ENCODE measurements at regions not wholly inside any gene's neighbourhood (a gene's known extent, or its start where the extent isn't known, plus 50 kb on each side); places are given as distances from the start of the nearest gene placed in this dataset.

DNA sequence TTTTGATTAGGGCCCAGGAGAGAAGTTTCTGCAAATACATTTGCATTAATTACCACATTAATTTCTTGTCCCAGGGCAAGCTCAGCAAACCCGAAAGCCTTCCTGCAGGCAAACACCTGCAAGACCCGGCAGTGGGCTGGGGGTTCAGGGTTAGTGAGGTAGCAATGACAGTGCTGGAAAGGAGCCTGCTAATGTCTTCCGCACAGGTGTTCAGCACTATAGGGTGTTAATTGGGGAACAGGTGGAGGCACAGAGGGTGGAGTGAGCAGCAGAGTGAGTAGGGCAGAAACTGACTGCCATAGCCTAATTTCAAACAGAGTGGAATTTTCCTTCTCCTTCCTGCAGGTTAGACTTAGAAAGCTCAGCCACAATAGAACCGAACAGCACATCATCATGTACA, 50.9 kb upstream of the UBASH3B start:
- Histone ChIP-seq H3K9me3 (ENCODE audit: control insufficient read depth in 2 of 2, low read length in 2 of 2) (no peaks in the 10 kb centered on the region), H3K36me3 (ENCODE audit: control insufficient read depth in 2 of 2, insufficient read depth in 2 of 2, low read length in 2 of 2) (no peaks in the 10 kb centered on the region), H3K4me3 (ENCODE audit: low read length in 2 of 2) (no peak overlapping the region), H3K9ac (ENCODE audit: low read depth in 1 of 2, low read length in 2 of 2) (no peak overlapping the region), H3K4me1 (ENCODE audit: control insufficient read depth in 2 of 2, insufficient read depth in 2 of 2, low read length in 2 of 2) (no peaks in the 10 kb centered on the region), H3K27me3 (ENCODE audit: control insufficient read depth in 2 of 2, insufficient read depth in 2 of 2, low read length in 2 of 2) (no peaks in the 10 kb centered on the region), H3K27ac (ENCODE audit: low read depth in 2 of 2, low read length in 2 of 2) (no peak overlapping the region)

DNA sequence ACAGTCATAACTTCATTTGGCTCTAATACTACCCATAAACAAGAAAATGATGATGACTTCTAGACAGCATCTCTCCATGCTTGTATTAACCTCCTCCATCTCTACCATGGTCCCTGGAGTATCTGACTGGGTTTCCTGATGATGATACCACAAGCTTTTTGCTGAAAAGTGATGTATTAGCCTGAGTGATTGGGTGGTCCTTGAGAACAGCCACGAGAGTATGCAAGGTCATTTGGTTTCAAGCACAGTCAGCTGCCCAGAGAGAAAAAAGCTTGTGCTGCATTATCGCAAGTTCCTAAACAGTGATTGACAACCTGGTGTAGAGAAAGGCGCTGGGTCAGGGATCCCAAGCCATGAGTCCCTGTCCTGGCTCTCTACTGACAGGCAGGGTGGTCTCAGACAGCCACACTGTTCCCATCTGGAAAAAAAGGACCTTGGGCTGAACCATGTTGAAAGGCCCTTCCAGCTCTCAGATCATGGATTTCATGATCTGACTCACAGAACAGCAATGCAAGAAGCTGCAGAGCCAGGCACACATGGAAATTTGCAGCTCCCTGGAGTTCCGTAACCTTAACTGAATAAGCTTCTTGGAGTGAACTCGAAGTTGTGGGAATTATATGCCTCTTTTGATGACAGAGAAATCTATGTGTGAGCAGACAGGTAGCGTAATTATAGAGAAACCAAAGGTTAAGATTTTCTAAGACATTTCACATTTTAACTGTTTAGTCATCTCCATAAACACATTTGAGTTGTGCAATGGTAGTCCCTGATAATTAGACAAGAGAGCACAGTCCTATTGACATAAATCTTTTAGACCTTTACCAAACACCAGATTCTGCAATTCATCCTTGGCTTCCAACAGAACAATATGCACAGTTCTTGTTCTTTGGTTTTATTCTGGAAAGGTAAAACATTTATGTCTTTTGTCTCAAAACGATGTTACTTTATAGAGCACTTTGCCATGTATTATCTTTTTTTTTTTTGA, 54.1 kb upstream of the UBASH3B start:
- Histone ChIP-seq H3K4me1 (ENCODE audit: control insufficient read depth in 2 of 2, insufficient read depth in 2 of 2, low read length in 2 of 2) (no peaks in the 10 kb centered on the region), H3K9me3 (ENCODE audit: control insufficient read depth in 2 of 2, low read length in 2 of 2) (no peaks in the 10 kb centered on the region), H3K4me3 (ENCODE audit: low read length in 2 of 2) (no peak overlapping the region), H3K27me3 (ENCODE audit: control insufficient read depth in 2 of 2, insufficient read depth in 2 of 2, low read length in 2 of 2) (no peaks in the 10 kb centered on the region), H3K36me3 (ENCODE audit: control insufficient read depth in 2 of 2, insufficient read depth in 2 of 2, low read length in 2 of 2) (no peaks in the 10 kb centered on the region), H3K9ac (ENCODE audit: low read depth in 1 of 2, low read length in 2 of 2) (no peak overlapping the region), H3K27ac (ENCODE audit: low read depth in 2 of 2, low read length in 2 of 2) (no peak overlapping the region)

DNA sequence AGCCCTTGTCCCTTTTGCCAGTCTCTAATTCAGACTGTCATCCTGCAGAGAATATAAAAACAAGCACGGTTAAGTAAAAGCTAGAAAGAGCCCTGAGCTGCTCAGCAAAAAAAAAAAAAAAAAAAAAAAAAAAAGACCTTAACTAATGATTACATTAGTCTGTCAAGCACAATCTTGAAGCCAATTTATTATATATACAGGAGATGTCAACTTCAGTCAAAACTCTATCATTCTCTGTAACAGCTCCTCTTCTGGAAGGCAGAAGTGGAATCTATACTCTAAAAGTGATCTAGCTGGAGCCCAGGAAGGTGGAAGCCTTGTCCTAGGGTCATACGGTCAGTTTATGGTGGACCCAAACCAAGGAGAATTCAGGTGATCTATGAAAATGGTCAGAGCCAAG, 55.2 kb upstream of the UBASH3B start:
- no peak overlapping the region for H3K9ac ChIP-seq (ENCODE audit: low read depth in 1 of 2, low read length in 2 of 2)
- no peak overlapping the region for H3K4me3 ChIP-seq (ENCODE audit: low read length in 2 of 2)
- H3K27me3 ChIP-seq (ENCODE audit: control insufficient read depth in 2 of 2, insufficient read depth in 2 of 2, low read length in 2 of 2), result no peaks in the 10 kb centered on the region
- no peak overlapping the region for H3K27ac ChIP-seq (ENCODE audit: low read depth in 2 of 2, low read length in 2 of 2)
- no peaks in the 10 kb centered on the region for H3K4me1 ChIP-seq (ENCODE audit: control insufficient read depth in 2 of 2, insufficient read depth in 2 of 2, low read length in 2 of 2)
- H3K9me3 ChIP-seq (ENCODE audit: control insufficient read depth in 2 of 2, low read length in 2 of 2), result no peaks in the 10 kb centered on the region
- no peaks in the 10 kb centered on the region for H3K36me3 ChIP-seq (ENCODE audit: control insufficient read depth in 2 of 2, insufficient read depth in 2 of 2, low read length in 2 of 2)

DNA sequence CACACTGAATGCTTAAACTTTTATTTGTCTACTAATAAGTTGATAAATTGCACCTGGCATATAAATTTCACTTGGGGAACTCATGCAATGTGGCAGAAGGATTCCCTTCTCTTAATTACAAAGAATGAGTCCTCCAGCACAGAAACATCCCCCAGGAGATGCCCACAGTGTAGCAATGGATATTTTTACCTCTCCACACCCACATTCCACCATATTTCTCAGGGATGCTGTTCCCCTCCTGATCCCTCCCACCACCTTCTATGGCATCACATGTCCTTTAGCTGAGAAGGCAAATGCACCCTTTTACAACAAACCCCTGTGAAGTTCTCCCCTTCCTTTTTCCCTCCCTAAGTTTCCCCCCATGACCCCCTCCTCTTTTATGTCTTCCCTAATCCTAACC, 56.1 kb upstream of the UBASH3B start:
- no peak overlapping the region for H3K4me3 ChIP-seq (ENCODE audit: low read length in 2 of 2)
- H3K9ac ChIP-seq (ENCODE audit: low read depth in 1 of 2, low read length in 2 of 2), result no peak overlapping the region
- H3K9me3 ChIP-seq (ENCODE audit: control insufficient read depth in 2 of 2, low read length in 2 of 2), result no peaks in the 10 kb centered on the region
- no peak overlapping the region for H3K27ac ChIP-seq (ENCODE audit: low read depth in 2 of 2, low read length in 2 of 2)
- H3K36me3 ChIP-seq (ENCODE audit: control insufficient read depth in 2 of 2, insufficient read depth in 2 of 2, low read length in 2 of 2), result no peaks in the 10 kb centered on the region
- no peaks in the 10 kb centered on the region for H3K27me3 ChIP-seq (ENCODE audit: control insufficient read depth in 2 of 2, insufficient read depth in 2 of 2, low read length in 2 of 2)
- no peaks in the 10 kb centered on the region for H3K4me1 ChIP-seq (ENCODE audit: control insufficient read depth in 2 of 2, insufficient read depth in 2 of 2, low read length in 2 of 2)

DNA sequence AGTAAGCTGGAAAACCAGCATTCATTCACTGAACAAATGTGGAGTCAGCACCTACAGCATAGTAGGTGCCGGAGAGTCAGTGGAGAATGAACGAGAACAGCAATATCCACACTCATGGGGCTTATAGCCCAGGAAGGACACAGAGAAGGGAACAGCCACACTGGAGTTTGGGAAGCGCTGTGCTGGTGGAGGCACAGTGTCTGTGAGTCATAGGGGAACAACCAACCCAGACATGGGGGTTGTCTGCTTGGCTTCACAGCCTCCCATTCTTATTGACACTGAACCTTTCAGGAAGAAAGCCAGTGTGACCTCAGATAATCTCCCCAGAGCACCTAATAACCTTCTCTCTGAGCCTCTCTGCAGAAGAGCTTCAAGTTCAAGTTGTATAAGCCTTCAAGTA, 56.6 kb upstream of the UBASH3B start:
- Histone ChIP-seq H3K27me3 (ENCODE audit: control insufficient read depth in 2 of 2, insufficient read depth in 2 of 2, low read length in 2 of 2) (no peaks in the 10 kb centered on the region), H3K9ac (ENCODE audit: low read depth in 1 of 2, low read length in 2 of 2) (no peak overlapping the region), H3K27ac (ENCODE audit: low read depth in 2 of 2, low read length in 2 of 2) (no peak overlapping the region), H3K4me3 (ENCODE audit: low read length in 2 of 2) (no peak overlapping the region), H3K4me1 (ENCODE audit: control insufficient read depth in 2 of 2, insufficient read depth in 2 of 2, low read length in 2 of 2) (no peaks in the 10 kb centered on the region), H3K9me3 (ENCODE audit: control insufficient read depth in 2 of 2, low read length in 2 of 2) (no peaks in the 10 kb centered on the region), H3K36me3 (ENCODE audit: control insufficient read depth in 2 of 2, insufficient read depth in 2 of 2, low read length in 2 of 2) (no peaks in the 10 kb centered on the region)

DNA sequence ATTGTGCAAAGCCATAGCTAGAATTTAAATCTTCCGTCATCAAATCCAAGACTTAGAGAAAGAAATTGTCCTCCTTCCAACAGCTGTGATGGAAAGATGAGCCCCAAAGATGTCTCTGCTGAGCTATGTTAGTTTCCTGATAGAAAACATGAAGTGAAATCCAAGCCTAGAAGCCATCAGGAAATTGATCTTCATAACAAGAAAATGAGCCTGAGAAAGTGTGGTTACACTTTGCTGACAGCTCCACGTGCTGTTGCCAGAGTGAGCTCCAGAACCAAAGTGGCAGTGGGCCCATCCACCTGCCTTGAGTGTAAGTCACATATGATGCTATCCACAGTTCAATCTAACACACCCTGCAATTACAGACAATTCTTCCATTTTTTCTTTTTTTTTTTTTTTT, 58.0 kb upstream of the UBASH3B start:
- H3K36me3 ChIP-seq (ENCODE audit: control insufficient read depth in 2 of 2, insufficient read depth in 2 of 2, low read length in 2 of 2), result no peaks in the 10 kb centered on the region
- no peaks in the 10 kb centered on the region for H3K9me3 ChIP-seq (ENCODE audit: control insufficient read depth in 2 of 2, low read length in 2 of 2)
- no peak overlapping the region for H3K27ac ChIP-seq (ENCODE audit: low read depth in 2 of 2, low read length in 2 of 2)
- H3K4me1 ChIP-seq (ENCODE audit: control insufficient read depth in 2 of 2, insufficient read depth in 2 of 2, low read length in 2 of 2), result no peaks in the 10 kb centered on the region
- H3K4me3 ChIP-seq (ENCODE audit: low read length in 2 of 2), result no peak overlapping the region
- H3K27me3 ChIP-seq (ENCODE audit: control insufficient read depth in 2 of 2, insufficient read depth in 2 of 2, low read length in 2 of 2), result no peaks in the 10 kb centered on the region
- H3K9ac ChIP-seq (ENCODE audit: low read depth in 1 of 2, low read length in 2 of 2), result no peak overlapping the region

DNA sequence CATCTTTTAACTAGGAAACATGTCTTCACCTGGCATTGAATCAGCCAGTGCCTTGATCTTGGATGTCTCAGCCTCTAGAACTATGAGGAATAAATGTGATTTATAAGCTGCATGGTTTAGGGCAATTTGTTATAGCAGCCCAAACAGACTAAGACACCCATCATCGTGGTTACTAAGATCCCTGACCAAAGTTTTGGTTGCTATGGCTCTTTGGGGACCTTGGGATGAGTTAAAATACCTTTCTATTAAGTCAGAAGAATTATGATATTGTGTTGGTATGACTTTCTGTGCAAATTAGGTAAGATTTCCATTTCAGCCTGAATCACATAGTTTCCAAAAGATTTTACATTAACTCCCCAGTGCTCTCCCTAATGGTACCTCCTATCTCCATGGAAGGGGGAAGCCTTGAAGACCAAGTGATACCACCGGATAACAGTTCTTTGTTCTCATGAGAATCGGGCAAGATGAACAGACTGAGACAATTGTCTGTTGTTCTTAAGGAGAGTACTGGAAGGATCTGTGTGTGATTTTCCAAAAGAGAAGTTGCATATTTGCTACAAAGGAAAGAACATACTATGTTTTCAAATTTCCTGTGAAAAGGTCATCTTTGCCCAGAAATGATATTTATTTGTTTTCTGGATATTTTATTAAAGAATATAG, 60.4 kb upstream of the UBASH3B start:
- Histone ChIP-seq H3K27me3 (ENCODE audit: control insufficient read depth in 2 of 2, insufficient read depth in 2 of 2, low read length in 2 of 2) (no peaks in the 10 kb centered on the region), H3K4me1 (ENCODE audit: control insufficient read depth in 2 of 2, insufficient read depth in 2 of 2, low read length in 2 of 2) (no peaks in the 10 kb centered on the region), H3K4me3 (ENCODE audit: low read length in 2 of 2) (no peak overlapping the region), H3K36me3 (ENCODE audit: control insufficient read depth in 2 of 2, insufficient read depth in 2 of 2, low read length in 2 of 2) (no peaks in the 10 kb centered on the region), H3K9me3 (ENCODE audit: control insufficient read depth in 2 of 2, low read length in 2 of 2) (no peaks in the 10 kb centered on the region), H3K27ac (ENCODE audit: low read depth in 2 of 2, low read length in 2 of 2) (no peak overlapping the region), H3K9ac (ENCODE audit: low read depth in 1 of 2, low read length in 2 of 2) (no peak overlapping the region)

DNA sequence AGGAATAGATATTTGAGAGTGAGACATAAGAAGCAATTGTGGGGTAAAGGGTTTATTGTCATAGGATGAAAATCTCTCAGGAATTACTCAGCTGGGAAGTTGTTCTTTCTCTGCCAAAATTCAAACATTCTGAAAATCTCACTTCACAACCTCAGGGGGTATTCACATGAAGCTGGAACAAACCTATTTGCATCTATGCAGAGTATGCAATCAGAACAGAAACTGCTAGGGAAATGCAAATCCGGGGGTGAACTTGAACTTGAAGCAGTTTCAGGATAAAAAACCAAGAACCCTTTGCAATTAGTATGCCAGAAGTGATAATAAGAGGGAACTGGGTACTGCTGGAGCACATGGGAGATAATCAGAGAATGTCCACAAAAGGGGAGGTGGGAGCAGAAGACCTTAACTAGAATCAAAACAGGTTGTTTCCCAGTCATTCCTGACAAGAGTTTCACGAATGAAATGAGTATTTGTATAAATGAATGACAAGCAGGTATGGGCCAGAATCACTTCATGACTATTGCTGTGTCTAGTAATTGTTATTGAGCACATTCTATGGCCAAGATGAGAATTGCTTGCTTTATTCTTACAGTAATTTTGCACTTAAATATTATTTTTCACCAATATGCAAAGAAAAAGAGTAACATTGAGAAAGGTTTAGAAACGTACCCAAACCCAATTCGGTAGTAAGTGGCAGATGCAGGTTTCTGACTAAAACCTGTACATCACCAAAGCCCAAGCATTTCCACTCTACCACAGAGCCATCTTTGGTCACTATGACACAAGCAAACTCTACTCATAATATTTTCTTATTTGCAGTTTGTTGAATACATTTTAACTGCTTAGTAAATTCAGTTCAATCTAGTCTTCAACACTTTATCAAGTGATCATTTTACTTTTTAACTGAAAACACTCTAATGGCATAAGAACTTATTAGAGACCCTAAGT, 61.8 kb upstream of the UBASH3B start:
- Histone ChIP-seq H3K4me3 (ENCODE audit: low read length in 2 of 2) (no peak overlapping the region), H3K27me3 (ENCODE audit: control insufficient read depth in 2 of 2, insufficient read depth in 2 of 2, low read length in 2 of 2) (no peaks in the 10 kb centered on the region), H3K36me3 (ENCODE audit: control insufficient read depth in 2 of 2, insufficient read depth in 2 of 2, low read length in 2 of 2) (no peaks in the 10 kb centered on the region), H3K9me3 (ENCODE audit: control insufficient read depth in 2 of 2, low read length in 2 of 2) (no peaks in the 10 kb centered on the region), H3K27ac (ENCODE audit: low read depth in 2 of 2, low read length in 2 of 2) (no peak overlapping the region), H3K9ac (ENCODE audit: low read depth in 1 of 2, low read length in 2 of 2) (no peak overlapping the region), H3K4me1 (ENCODE audit: control insufficient read depth in 2 of 2, insufficient read depth in 2 of 2, low read length in 2 of 2) (no peaks in the 10 kb centered on the region)

- H3K36me3 ChIP-seq (ENCODE audit: control insufficient read depth in 2 of 2, insufficient read depth in 2 of 2, low read length in 2 of 2), result no peaks in the 10 kb centered on the region
- no peaks in the 10 kb centered on the region for H3K4me1 ChIP-seq (ENCODE audit: control insufficient read depth in 2 of 2, insufficient read depth in 2 of 2, low read length in 2 of 2)
- no peaks in the 10 kb centered on the region for H3K9me3 ChIP-seq (ENCODE audit: control insufficient read depth in 2 of 2, low read length in 2 of 2)
- H3K27me3 ChIP-seq (ENCODE audit: control insufficient read depth in 2 of 2, insufficient read depth in 2 of 2, low read length in 2 of 2), result no peaks in the 10 kb centered on the region
- H3K4me3 ChIP-seq (ENCODE audit: low read length in 2 of 2), result no peak overlapping the region
- no peak overlapping the region for H3K9ac ChIP-seq (ENCODE audit: low read depth in 1 of 2, low read length in 2 of 2)
- H3K27ac ChIP-seq (ENCODE audit: low read depth in 2 of 2, low read length in 2 of 2), result no peak overlapping the region
These were observed 62.9 kb upstream of the UBASH3B start for GRCh38 chr11:122592641-122593040.

GRCh38 chr11:122584670-122585069, 70.9 kb upstream of the UBASH3B start:
- no peaks in the 10 kb centered on the region for H3K36me3 ChIP-seq (ENCODE audit: control insufficient read depth in 2 of 2, insufficient read depth in 2 of 2, low read length in 2 of 2)
- no peak overlapping the region for H3K4me3 ChIP-seq (ENCODE audit: low read length in 2 of 2)
- no peaks in the 10 kb centered on the region for H3K4me1 ChIP-seq (ENCODE audit: control insufficient read depth in 2 of 2, insufficient read depth in 2 of 2, low read length in 2 of 2)
- H3K9me3 ChIP-seq (ENCODE audit: control insufficient read depth in 2 of 2, low read length in 2 of 2), result no peaks in the 10 kb centered on the region
- no peak overlapping the region for H3K9ac ChIP-seq (ENCODE audit: low read depth in 1 of 2, low read length in 2 of 2)
- H3K27me3 ChIP-seq (ENCODE audit: control insufficient read depth in 2 of 2, insufficient read depth in 2 of 2, low read length in 2 of 2), result no peaks in the 10 kb centered on the region
- no peak overlapping the region for H3K27ac ChIP-seq (ENCODE audit: low read depth in 2 of 2, low read length in 2 of 2)

All from mucosa of rectum (tissue), 2 donors.